Prostate gland (tissue), 2 donors: ENCODE measurements at regions not wholly inside any gene's neighbourhood (a gene's known extent, or its start where the extent isn't known, plus 50 kb on each side); places are given as distances from the start of the nearest gene placed in this dataset.

Experiments used
- DNase-seq: peaks from one replicate; pipeline ENCODE4 v3.0.0-alpha.2; 2019; ENCODE audit warnings: low spot score
- H3K27ac ChIP-seq, 2 donors: fragments of 200-600 bp; sonication (generic); 2 replicates each; pipeline ENCODE4 v1.5.1; 2017 to 2019
- H3K27me3 ChIP-seq: fragments of 200-600 bp; sonication (generic); replicated peaks from 2 replicates; pipeline ENCODE4 v1.5.1; 2019; ENCODE audit not compliant: insufficient read depth
- H3K36me3 ChIP-seq, 2 donors: fragments of 200-600 bp; sonication (generic); 1 replicate in 1 of 2; 2 replicates in 1 of 2; pipeline versions ENCODE4 v1.5.1 to v1.8.1; 2017 to 2019
- H3K4me1 ChIP-seq: fragments of 200-600 bp; sonication (generic); replicated peaks from 2 replicates; pipeline ENCODE4 v1.5.1; 2019
- H3K4me3 ChIP-seq, 2 donors: fragments of 200-600 bp; sonication (generic); 2 replicates each; pipeline ENCODE4 v1.5.1; 2017 to 2019
- H3K9me3 ChIP-seq: fragments of 200-600 bp; sonication (generic); 2 replicates; pipeline ENCODE4 v1.5.1; 2017
- CTCF ChIP-seq, 4 experiments: fragments of 200-600 bp in 2 of 4; fragments of 450-650 bp in 2 of 4; sonication (generic) in 2 of 4; IDR thresholded peaks; 1 replicate in 3 of 4; 2 replicates in 1 of 4; pipeline ENCODE4 v1.5.1; 2016 to 2019; ENCODE audit warnings: antibody characterized with exemption in 4 of 4, mild to moderate bottlenecking in 2 of 4, moderate library complexity in 2 of 4
- POLR2A ChIP-seq: fragments of 450-650 bp; IDR thresholded peaks from one replicate; pipeline ENCODE4 v1.6.1; 2016; ENCODE audit warnings: antibody characterized with exemption, mild to moderate bottlenecking
- POLR2AphosphoS5 ChIP-seq: sonication (generic); formaldehyde crosslinking; IDR thresholded peaks from one replicate; pipeline ENCODE4 v1.6.1; 2017; ENCODE audit warnings: antibody characterized with exemption
- WGBS: methylation state at CpG from one replicate; pipeline ENCODE4 v1.1.5; 2018; 5-methylcytosine and 5-hydroxymethylcytosine counted together
- intact Hi-C: fragments of 100-400 bp; cut with DNase I; formaldehyde crosslinking; loops from one replicate; pipeline ENCODE4 v1.14.2; 2022

- 83% methylated on average over 1 of the region's 1 CpG for WGBS
- intact Hi-C loops, result no loop called here
- Histone ChIP-seq H3K4me3 (no peak overlapping the region), H3K27me3 (no peaks in the 10 kb centered on the region), H3K9me3 (no peaks in the 10 kb centered on the region), H3K36me3 (no peaks in the 10 kb centered on the region), H3K4me1 (no peaks in the 10 kb centered on the region), H3K27ac (no peak overlapping the region)
- DNase-seq, result no peak
- TF ChIP-seq CTCF (IDR thresholded peaks at IDR 0.05), result no peak
- no peak for TF ChIP-seq POLR2A
- TF ChIP-seq POLR2AphosphoS5, result no peak
Observed at GRCh38 chr6:87817183-87817582, 115.2 kb upstream of the AKIRIN2 start.

DNA sequence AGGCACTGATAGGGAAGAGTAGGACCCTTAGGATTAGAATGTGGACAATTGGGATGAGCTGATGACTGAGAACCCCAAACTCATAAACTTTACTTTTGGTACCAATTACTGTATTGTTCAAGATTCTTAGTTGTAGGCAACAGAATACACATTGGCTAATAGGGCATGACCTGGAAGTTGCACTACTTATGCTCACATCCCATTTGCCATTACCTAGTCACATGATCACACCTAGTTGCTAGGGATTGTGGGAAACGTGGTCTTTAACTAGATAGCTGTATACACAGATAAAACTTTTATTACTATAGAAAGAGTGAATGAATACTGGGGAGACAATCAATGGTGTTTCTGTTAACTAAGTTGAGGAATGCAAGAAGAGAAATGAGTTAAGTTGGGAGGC lies 113.4 kb upstream of the AKIRIN2 start:
- WGBS, result 85% methylated on average over 1 of the region's 1 CpG
- intact Hi-C loops, result no loop called here
- TF ChIP-seq POLR2AphosphoS5, result no peak
- TF ChIP-seq CTCF (IDR thresholded peaks at IDR 0.05), result no peak
- TF ChIP-seq POLR2A, result no peak
- Histone ChIP-seq H3K27ac (no peak overlapping the region), H3K27me3 (no peaks in the 10 kb centered on the region), H3K4me3 (no peak overlapping the region), H3K4me1 (no peaks in the 10 kb centered on the region), H3K36me3 (no peaks in the 10 kb centered on the region), H3K9me3 (no peaks in the 10 kb centered on the region)
- DNase-seq, result no peak

- Histone ChIP-seq H3K9me3 (no peaks in the 10 kb centered on the region), H3K27me3 (no peaks in the 10 kb centered on the region), H3K27ac (no peak overlapping the region), H3K4me1 (no peaks in the 10 kb centered on the region), H3K4me3 (no peak overlapping the region), H3K36me3 (no peaks in the 10 kb centered on the region)
- TF ChIP-seq POLR2AphosphoS5 (no peak), POLR2A (no peak), CTCF (IDR thresholded peaks at IDR 0.05) (no peak)
- 70% methylated on average over 5 of the region's 5 CpGs for WGBS
- DNase-seq, result no peak
- intact Hi-C loops, result no loop called here
Observed at GRCh38 chr6:87808005-87808757, 106.1 kb upstream of the AKIRIN2 start.

DNA sequence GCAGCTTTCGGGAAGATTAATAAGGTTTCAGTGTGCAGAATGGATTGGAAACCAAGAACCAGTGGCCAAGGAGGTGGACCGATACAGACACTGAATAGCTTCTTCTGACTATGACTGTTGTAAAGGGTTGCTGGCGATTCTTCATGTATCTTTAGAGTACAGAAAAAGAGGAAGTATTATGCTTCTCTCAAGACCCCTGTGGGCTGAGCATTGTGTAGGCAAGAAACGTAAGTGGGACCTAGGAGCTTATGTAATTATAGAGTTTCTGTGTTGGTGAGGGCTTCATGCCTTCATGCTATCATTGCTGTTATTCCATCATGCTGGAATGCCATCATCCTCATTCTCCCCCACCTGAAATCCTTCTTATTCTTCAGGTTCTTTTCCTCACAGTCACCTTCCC lies 105.4 kb upstream of the AKIRIN2 start:
- intact Hi-C loops, result no loop called here

More for the DNA sequence above, 105.4 kb upstream of the AKIRIN2 start:
- no peak for DNase-seq
- Histone ChIP-seq H3K27ac (no peak overlapping the region), H3K27me3 (no peaks in the 10 kb centered on the region), H3K36me3 (no peaks in the 10 kb centered on the region), H3K9me3 (no peaks in the 10 kb centered on the region), H3K4me1 (no peaks in the 10 kb centered on the region), H3K4me3 (no peak overlapping the region)
- TF ChIP-seq POLR2A (no peak), POLR2AphosphoS5 (no peak), CTCF (IDR thresholded peaks at IDR 0.05) (no peak)
- WGBS, result 95% methylated on average over 4 of the region's 4 CpGs
